GM19043 (cell line): ENCODE measurements at regions not wholly inside any gene's neighbourhood (a gene's known extent, or its start where the extent isn't known, plus 50 kb on each side); places are given as distances from the start of the nearest gene placed in this dataset.
A peak's percentile ranks its signal among the peaks of the same experiment; 100 is the strongest.
"Not testable (repeated sequence)": the region's sequence is repeated elsewhere in the genome, so short reads cannot be mapped to it uniquely, and the experiment has no call there.

Experiments
- ATAC-seq: cut with Tn5 transposase; IDR thresholded peaks from one replicate; pipeline ENCODE4 v1.9.1; 2021; ENCODE audit warnings: low read depth; ENCODE audit not compliant: unreplicated experiment

- ATAC-seq: peak; percentile 94
Measured at GRCh38 chr6:101011186-101011585, 130.1 kb upstream of the ASCC3 start.

- no peak for ATAC-seq
Measured at GRCh38 chr6:101013612-101014195, 132.6 kb upstream of the ASCC3 start.

- ATAC-seq: no peak
Measured at GRCh38 chr6:101015541-101015940, 134.4 kb upstream of the ASCC3 start.

GRCh38 chr6:101016163-101016562 lies 135.0 kb upstream of the ASCC3 start:
- no peak for ATAC-seq

GRCh38 chr6:101018157-101018556 lies 137.0 kb upstream of the ASCC3 start:
- no peak for ATAC-seq

- ATAC-seq: no peak
Measured at GRCh38 chr6:101021504-101021903, 140.4 kb upstream of the ASCC3 start.

- ATAC-seq: no peak
Measured at GRCh38 chr6:101042966-101043365, 161.8 kb upstream of the ASCC3 start.

- no peak for ATAC-seq
Measured at GRCh38 chr6:101058296-101058695, 177.2 kb upstream of the ASCC3 start.

- ATAC-seq: no peak
Measured at GRCh38 chr6:101066481-101066880, 185.4 kb upstream of the ASCC3 start.

- no peak for ATAC-seq
Measured at GRCh38 chr6:101069191-101069795, 188.2 kb upstream of the ASCC3 start.

- no peak for ATAC-seq
Measured at GRCh38 chr6:101070044-101070608, 189.0 kb upstream of the ASCC3 start.

- no peak for ATAC-seq
Measured at GRCh38 chr6:101077344-101077743, 196.2 kb upstream of the ASCC3 start.

GRCh38 chr6:101079696-101080270 lies 198.7 kb upstream of the ASCC3 start:
- ATAC-seq: no peak

GRCh38 chr6:101080597-101080996 lies 199.5 kb upstream of the ASCC3 start:
- no peak for ATAC-seq

GRCh38 chr6:101083533-101084175 lies 202.5 kb upstream of the ASCC3 start:
- ATAC-seq: no peak

GRCh38 chr6:101085327-101085726 lies 204.2 kb upstream of the ASCC3 start:
- ATAC-seq: no peak

GRCh38 chr6:101086473-101086872 lies 205.3 kb upstream of the ASCC3 start:
- ATAC-seq: no peak

GRCh38 chr6:101088594-101088993 lies 207.5 kb upstream of the ASCC3 start:
- no peak for ATAC-seq

GRCh38 chr6:101089640-101090039 lies 208.5 kb upstream of the ASCC3 start:
- no peak for ATAC-seq

- no peak for ATAC-seq
Measured at GRCh38 chr6:101090281-101090680, 209.2 kb upstream of the ASCC3 start.

- ATAC-seq: not testable (repeated sequence)
Measured at GRCh38 chr6:101098605-101099004, 217.5 kb upstream of the ASCC3 start.
